ENCODE measurements at regions not wholly inside any gene's neighbourhood (a gene's known extent, or its start where the extent isn't known, plus 50 kb on each side); places are given as distances from the start of the nearest gene placed in this dataset.

DNA sequence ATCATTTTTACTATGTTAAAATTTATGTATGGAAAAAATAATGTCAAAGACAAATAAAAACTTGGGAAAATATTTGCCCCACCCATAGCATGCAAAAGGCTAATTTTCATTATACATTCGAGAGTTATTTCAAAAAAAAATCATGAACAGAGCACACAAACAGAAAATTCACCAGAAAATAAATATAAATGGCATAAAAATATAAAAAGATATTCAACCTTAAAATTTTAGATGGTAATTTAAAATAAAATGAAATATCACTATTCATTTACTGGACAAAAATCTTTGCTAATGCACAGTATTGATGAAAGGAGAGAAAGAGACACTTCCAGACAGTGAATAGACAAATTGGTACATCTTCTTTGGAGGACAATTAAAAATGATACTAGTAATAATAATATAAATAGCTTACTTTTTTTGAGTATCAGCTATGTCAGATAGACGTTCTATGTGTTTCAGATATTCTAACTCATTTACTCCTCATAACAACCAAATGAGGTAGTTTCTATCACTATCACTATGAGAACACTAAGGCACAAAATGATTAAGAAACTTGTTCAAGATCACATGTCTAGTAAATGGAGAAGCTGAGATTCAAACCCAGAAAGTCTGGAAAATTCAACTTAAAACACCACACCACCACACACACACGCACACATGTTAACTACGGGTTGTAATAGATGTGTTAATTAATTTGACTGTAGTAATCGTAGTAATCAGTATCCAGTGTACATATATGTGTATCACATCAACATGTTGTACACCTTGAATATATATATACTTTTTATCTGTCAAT is 63.0 kb downstream of the CCDC71L start:
- Histone ChIP-seq H3K4me3 (ENCODE audit: low read length) (no peak overlapping the region), H3K36me3 (ENCODE audit: insufficient read depth, low read length) (no peaks in the 10 kb centered on the region), H3K9ac (ENCODE audit: low read length) (no peak overlapping the region), H3K79me2 (ENCODE audit: low read length) (no peaks in the 10 kb centered on the region), H3K4me1 (ENCODE audit: low read length) (peaks cover 9% of the 10 kb centered on the region), H2AFZ (ENCODE audit: low read length) (peak overlapping the region; percentile 96; the same call in 1 of the 2 replicates), H3K4me2 (ENCODE audit: low read depth, low read length, poor library complexity, severe bottlenecking) (peak overlapping the region; percentile 61), H3K9me2 (replicated peaks; ENCODE audit: insufficient read depth, low read length) (no peaks in the 10 kb centered on the region), H3K27me3 (ENCODE audit: low read length) (no peaks in the 10 kb centered on the region), H4K20me1 (ENCODE audit: insufficient read depth, low read depth, low read length) (no peaks in the 10 kb centered on the region), H3K27ac (ENCODE audit: low read length) (no peak overlapping the region), H3K9me3 (ENCODE audit: low read length) (no peaks in the 10 kb centered on the region)
- no peak for DNase-seq

DNA sequence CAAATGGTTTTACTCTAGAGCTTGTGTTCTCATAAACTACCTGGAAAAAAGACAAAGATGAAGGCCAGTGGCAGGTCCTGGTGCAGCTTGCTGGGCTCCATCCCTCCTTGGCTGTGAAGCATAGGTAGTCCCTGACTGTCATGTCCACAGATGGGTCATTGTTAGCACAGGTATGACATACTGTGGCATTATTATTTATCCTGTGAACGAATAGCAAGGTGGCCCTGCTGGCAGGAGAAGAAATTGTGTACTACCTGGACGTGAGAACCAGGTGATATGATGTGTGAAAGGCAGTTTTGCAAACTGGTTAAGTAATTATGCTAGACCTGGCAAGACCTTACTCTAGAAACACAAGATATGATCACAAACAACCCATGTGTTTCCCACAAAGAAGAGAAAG is 63.9 kb downstream of the CCDC71L start:
- H3K27me3 ChIP-seq (ENCODE audit: low read length) = no peaks in the 10 kb centered on the region
- H3K9me2 ChIP-seq (replicated peaks; ENCODE audit: insufficient read depth, low read length) = no peaks in the 10 kb centered on the region
- H4K20me1 ChIP-seq (ENCODE audit: insufficient read depth, low read depth, low read length) = no peaks in the 10 kb centered on the region
- H3K9me3 ChIP-seq (ENCODE audit: low read length) = no peaks in the 10 kb centered on the region
- no peak overlapping the region for H3K9ac ChIP-seq (ENCODE audit: low read length)
- no peaks in the 10 kb centered on the region for H3K79me2 ChIP-seq (ENCODE audit: low read length)
- H3K4me3 ChIP-seq (ENCODE audit: low read length) = no peak overlapping the region
- no peaks in the 10 kb centered on the region for H3K36me3 ChIP-seq (ENCODE audit: insufficient read depth, low read length)
- H2AFZ ChIP-seq (ENCODE audit: low read length) = no peak overlapping the region
- no peak for DNase-seq
- H3K27ac ChIP-seq (ENCODE audit: low read length) = no peak overlapping the region
- peaks cover 9% of the 10 kb centered on the region for H3K4me1 ChIP-seq (ENCODE audit: low read length)
- no peak overlapping the region for H3K4me2 ChIP-seq (ENCODE audit: low read depth, low read length, poor library complexity, severe bottlenecking)

DNA sequence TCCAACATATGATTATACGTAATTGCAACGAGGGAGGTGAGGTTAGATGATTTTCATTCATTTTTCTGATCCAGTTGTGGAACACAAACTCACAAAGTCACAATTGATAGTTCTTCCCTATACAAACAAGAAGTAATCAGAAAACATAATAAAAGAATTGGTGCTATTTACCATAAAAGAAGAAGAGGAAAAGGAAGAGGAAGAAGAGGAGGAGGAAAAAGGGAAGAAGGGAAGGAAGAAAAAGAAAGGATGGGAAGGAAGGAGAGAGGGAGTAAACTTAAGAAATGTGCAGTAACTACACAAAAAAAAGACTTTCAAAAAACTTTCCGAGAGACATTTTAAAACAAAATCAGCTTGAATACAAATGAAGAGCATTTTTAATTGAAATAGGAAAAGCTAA is 65.0 kb downstream of the CCDC71L start:
- no peak overlapping the region for H3K4me3 ChIP-seq (ENCODE audit: low read length)
- H3K9me3 ChIP-seq (ENCODE audit: low read length) = no peaks in the 10 kb centered on the region
- H3K4me1 ChIP-seq (ENCODE audit: low read length) = peaks cover 9% of the 10 kb centered on the region
- no peaks in the 10 kb centered on the region for H3K9me2 ChIP-seq (replicated peaks; ENCODE audit: insufficient read depth, low read length)
- H3K27me3 ChIP-seq (ENCODE audit: low read length) = no peaks in the 10 kb centered on the region
- DNase-seq = no peak
- H3K27ac ChIP-seq (ENCODE audit: low read length) = no peak overlapping the region
- no peak overlapping the region for H3K4me2 ChIP-seq (ENCODE audit: low read depth, low read length, poor library complexity, severe bottlenecking)
- H2AFZ ChIP-seq (ENCODE audit: low read length) = no peak overlapping the region
- no peaks in the 10 kb centered on the region for H3K79me2 ChIP-seq (ENCODE audit: low read length)
- H3K9ac ChIP-seq (ENCODE audit: low read length) = no peak overlapping the region
- H4K20me1 ChIP-seq (ENCODE audit: insufficient read depth, low read depth, low read length) = no peaks in the 10 kb centered on the region
- no peaks in the 10 kb centered on the region for H3K36me3 ChIP-seq (ENCODE audit: insufficient read depth, low read length)

DNA sequence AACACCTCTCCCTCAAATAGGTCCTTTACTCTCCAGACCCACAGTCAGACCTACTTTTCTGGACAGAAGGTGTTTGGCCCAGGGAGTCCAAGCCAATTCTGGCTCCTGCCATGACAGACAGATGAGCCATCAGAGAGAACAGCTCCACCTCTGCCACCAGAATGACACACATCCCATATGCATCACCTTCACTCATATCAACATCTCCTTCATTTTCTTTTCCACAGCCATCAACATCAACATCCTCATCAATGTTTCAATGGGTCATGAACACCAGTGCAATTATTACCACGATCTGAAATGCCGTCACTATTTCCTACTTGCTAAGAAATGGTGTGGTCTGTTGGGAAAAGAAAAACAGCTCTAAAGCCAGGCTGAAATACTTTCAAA is 67.9 kb downstream of the CCDC71L start:
- no peaks in the 10 kb centered on the region for H3K4me1 ChIP-seq (ENCODE audit: low read length)
- H3K36me3 ChIP-seq (ENCODE audit: insufficient read depth, low read length) = no peaks in the 10 kb centered on the region
- no peak overlapping the region for H3K27ac ChIP-seq (ENCODE audit: low read length)
- no peak overlapping the region for H2AFZ ChIP-seq (ENCODE audit: low read length)
- no peaks in the 10 kb centered on the region for H4K20me1 ChIP-seq (ENCODE audit: insufficient read depth, low read depth, low read length)
- no peak overlapping the region for H3K4me3 ChIP-seq (ENCODE audit: low read length)
- no peaks in the 10 kb centered on the region for H3K9me2 ChIP-seq (replicated peaks; ENCODE audit: insufficient read depth, low read length)
- no peak overlapping the region for H3K4me2 ChIP-seq (ENCODE audit: low read depth, low read length, poor library complexity, severe bottlenecking)
- no peaks in the 10 kb centered on the region for H3K79me2 ChIP-seq (ENCODE audit: low read length)
- H3K9me3 ChIP-seq (ENCODE audit: low read length) = no peaks in the 10 kb centered on the region
- no peak overlapping the region for H3K9ac ChIP-seq (ENCODE audit: low read length)
- no peak for DNase-seq
- no peaks in the 10 kb centered on the region for H3K27me3 ChIP-seq (ENCODE audit: low read length)

DNA sequence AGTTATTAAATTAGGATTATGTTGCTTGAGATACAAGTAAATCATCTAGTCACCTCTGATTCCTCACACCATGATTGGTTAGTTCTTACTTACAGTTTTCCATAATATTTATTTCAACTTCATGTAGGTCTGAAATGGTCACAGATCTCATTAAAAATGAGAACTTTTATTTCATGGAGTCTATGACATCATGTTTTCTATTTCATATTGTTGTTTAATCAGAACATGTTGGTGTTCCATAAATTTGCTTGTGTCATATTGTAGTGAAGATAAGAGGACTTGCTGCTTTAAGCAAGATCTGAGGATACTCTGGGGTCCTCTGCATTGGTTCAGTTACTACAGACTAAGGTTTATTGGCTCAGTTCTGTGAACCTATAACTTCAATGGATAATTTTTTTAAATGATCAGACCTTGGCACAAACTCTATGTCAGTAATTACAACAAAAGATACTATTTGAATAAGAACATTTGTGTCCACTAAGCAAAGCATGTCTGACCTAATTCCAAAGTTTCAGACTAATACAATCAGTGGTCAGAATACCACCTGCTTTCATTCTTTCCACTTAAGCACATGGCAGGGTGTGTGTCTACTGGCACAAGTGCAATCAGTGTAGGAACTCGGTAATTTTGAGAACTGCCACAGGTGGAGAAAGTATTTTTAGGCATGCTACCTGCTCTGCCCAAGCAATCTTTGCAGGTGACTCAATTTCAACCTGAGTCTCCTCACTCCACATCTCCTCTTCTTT is 68.5 kb downstream of the CCDC71L start:
- no peak for DNase-seq
- H3K4me3 ChIP-seq (ENCODE audit: low read length) = no peak overlapping the region
- no peak overlapping the region for H3K4me2 ChIP-seq (ENCODE audit: low read depth, low read length, poor library complexity, severe bottlenecking)
- H3K9ac ChIP-seq (ENCODE audit: low read length) = no peak overlapping the region
- no peak overlapping the region for H2AFZ ChIP-seq (ENCODE audit: low read length)
- no peaks in the 10 kb centered on the region for H3K36me3 ChIP-seq (ENCODE audit: insufficient read depth, low read length)
- H3K27me3 ChIP-seq (ENCODE audit: low read length) = no peaks in the 10 kb centered on the region
- no peaks in the 10 kb centered on the region for H3K9me3 ChIP-seq (ENCODE audit: low read length)
- H3K79me2 ChIP-seq (ENCODE audit: low read length) = no peaks in the 10 kb centered on the region
- no peaks in the 10 kb centered on the region for H3K9me2 ChIP-seq (replicated peaks; ENCODE audit: insufficient read depth, low read length)
- no peaks in the 10 kb centered on the region for H4K20me1 ChIP-seq (ENCODE audit: insufficient read depth, low read depth, low read length)
- no peak overlapping the region for H3K27ac ChIP-seq (ENCODE audit: low read length)
- H3K4me1 ChIP-seq (ENCODE audit: low read length) = no peaks in the 10 kb centered on the region

DNA sequence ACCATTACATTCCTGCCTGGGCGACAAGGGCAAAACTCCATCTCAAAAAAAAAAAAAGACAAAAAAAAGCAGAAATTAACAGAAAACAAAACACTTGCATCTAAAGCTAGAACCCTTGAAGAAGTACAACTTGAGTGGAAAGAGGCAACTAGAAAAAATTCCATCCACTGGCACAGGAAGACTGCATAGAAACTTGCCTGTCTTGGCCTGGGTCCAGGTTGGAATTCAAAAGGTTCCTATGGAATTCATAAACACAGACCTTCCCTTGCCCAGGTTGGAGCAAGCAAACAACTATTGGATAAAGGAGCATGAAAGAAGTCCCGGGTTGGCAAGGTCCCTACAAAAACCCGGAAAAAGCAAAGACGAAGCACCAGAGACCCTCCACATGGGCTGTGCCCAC is 69.8 kb downstream of the CCDC71L start:
- Histone ChIP-seq H3K79me2 (ENCODE audit: low read length) (no peaks in the 10 kb centered on the region), H2AFZ (ENCODE audit: low read length) (no peak overlapping the region), H4K20me1 (ENCODE audit: insufficient read depth, low read depth, low read length) (no peaks in the 10 kb centered on the region), H3K4me2 (ENCODE audit: low read depth, low read length, poor library complexity, severe bottlenecking) (no peak overlapping the region), H3K9ac (ENCODE audit: low read length) (no peak overlapping the region), H3K4me1 (ENCODE audit: low read length) (no peaks in the 10 kb centered on the region), H3K36me3 (ENCODE audit: insufficient read depth, low read length) (no peaks in the 10 kb centered on the region), H3K27me3 (ENCODE audit: low read length) (no peaks in the 10 kb centered on the region), H3K9me2 (replicated peaks; ENCODE audit: insufficient read depth, low read length) (no peaks in the 10 kb centered on the region), H3K27ac (ENCODE audit: low read length) (no peak overlapping the region), H3K9me3 (ENCODE audit: low read length) (no peaks in the 10 kb centered on the region), H3K4me3 (ENCODE audit: low read length) (no peak overlapping the region)
- no peak for DNase-seq

DNA sequence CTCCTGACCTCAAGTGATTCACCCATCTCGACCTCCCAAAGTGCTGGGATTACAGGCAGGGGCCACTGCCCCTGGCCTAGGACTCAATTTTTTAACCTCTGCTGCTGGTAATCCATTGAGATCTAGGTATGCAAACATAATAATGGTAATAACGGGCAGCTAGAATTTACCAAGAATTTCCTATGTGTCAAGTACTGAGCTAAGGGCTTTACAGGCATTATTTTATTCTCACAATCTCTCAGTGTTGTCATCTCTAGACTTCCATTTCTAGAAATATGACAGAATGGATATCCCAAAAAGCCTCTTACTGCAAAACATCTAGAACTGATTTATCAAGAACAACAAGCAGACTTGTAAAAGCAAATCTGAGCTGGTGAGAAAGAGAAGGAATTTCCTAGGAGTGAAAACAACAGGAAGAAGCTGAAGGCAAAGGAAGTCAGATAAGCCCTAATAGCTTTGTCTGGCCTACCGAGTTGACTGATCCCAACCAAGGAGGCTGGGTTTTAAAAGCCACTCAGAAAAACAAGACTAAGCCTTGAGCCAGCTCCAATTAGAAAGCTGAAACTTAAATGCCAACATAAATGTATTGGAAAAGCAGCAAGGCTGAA is 70.6 kb downstream of the CCDC71L start:
- Histone ChIP-seq H2AFZ (ENCODE audit: low read length) (no peak overlapping the region), H3K27ac (ENCODE audit: low read length) (no peak overlapping the region), H3K9me2 (replicated peaks; ENCODE audit: insufficient read depth, low read length) (no peaks in the 10 kb centered on the region), H3K4me1 (ENCODE audit: low read length) (peaks cover 1% of the 10 kb centered on the region), H3K9ac (ENCODE audit: low read length) (no peak overlapping the region), H3K4me2 (ENCODE audit: low read depth, low read length, poor library complexity, severe bottlenecking) (no peak overlapping the region), H4K20me1 (ENCODE audit: insufficient read depth, low read depth, low read length) (no peaks in the 10 kb centered on the region), H3K36me3 (ENCODE audit: insufficient read depth, low read length) (no peaks in the 10 kb centered on the region), H3K27me3 (ENCODE audit: low read length) (no peaks in the 10 kb centered on the region), H3K9me3 (ENCODE audit: low read length) (no peaks in the 10 kb centered on the region), H3K4me3 (ENCODE audit: low read length) (no peak overlapping the region), H3K79me2 (ENCODE audit: low read length) (no peaks in the 10 kb centered on the region)
- no peak for DNase-seq

DNA sequence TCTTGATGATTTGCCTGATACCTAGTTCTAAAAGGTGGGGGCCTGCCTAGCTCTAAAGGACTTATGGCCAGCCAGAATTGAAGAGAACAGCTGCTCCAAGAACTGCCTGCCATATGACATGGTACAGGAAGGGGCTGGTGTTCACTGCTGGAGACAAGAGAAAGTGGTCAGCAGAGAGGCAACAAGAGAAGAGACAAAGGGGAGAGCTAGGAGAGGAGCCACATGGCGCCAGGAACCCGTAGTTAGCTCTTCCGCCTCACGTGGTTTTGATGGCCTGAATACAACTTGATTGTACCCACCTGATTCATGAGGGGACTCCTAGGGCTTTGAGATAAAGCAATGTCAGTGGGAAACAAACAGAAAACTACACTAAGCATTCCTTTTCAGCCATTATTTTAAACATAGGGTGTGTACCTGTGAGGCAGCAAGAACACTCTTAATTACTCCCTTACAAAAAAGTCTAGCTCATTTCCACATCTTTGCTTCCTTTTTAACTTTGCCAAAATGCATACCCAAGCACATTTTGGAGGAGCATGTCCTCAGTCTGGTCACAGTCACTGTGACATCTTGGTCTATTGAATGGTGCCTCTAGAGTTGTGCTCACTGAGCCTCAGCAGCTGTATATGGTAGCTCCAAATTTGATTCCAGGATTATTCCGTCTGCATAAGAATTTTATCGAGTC is 71.6 kb downstream of the CCDC71L start:
- no peaks in the 10 kb centered on the region for H3K9me2 ChIP-seq (replicated peaks; ENCODE audit: insufficient read depth, low read length)
- peaks cover 11% of the 10 kb centered on the region for H3K4me1 ChIP-seq (ENCODE audit: low read length)
- no peak overlapping the region for H3K4me3 ChIP-seq (ENCODE audit: low read length)
- H3K9ac ChIP-seq (ENCODE audit: low read length) = no peak overlapping the region
- no peak overlapping the region for H3K4me2 ChIP-seq (ENCODE audit: low read depth, low read length, poor library complexity, severe bottlenecking)
- no peaks in the 10 kb centered on the region for H3K36me3 ChIP-seq (ENCODE audit: insufficient read depth, low read length)
- no peaks in the 10 kb centered on the region for H4K20me1 ChIP-seq (ENCODE audit: insufficient read depth, low read depth, low read length)
- no peaks in the 10 kb centered on the region for H3K9me3 ChIP-seq (ENCODE audit: low read length)
- H2AFZ ChIP-seq (ENCODE audit: low read length) = no peak overlapping the region
- no peaks in the 10 kb centered on the region for H3K27me3 ChIP-seq (ENCODE audit: low read length)
- H3K79me2 ChIP-seq (ENCODE audit: low read length) = no peaks in the 10 kb centered on the region
- DNase-seq = no peak
- H3K27ac ChIP-seq (ENCODE audit: low read length) = no peak overlapping the region

Data from Karpas-422 (cell line).